Fibroblast of pulmonary artery (primary cell): ENCODE measurements at regions not wholly inside any gene's neighbourhood (a gene's known extent, or its start where the extent isn't known, plus 50 kb on each side); places are given as distances from the start of the nearest gene placed in this dataset.

Source experiments
- DNase-seq: peaks from one replicate; pipeline ENCODE4 v3.0.0-alpha.2; 2010; ENCODE audit warnings: low read depth
- H3K4me3 ChIP-seq: replicated peaks from 2 replicates; pipeline ENCODE4 v1.5.1; 2011; ENCODE audit warnings: low read depth, mild to moderate bottlenecking, control low read depth, low read length, moderate library complexity
- TF ChIP-seq, protein P1 (sequence below): IDR thresholded peaks from 2 replicates; pipeline ENCODE4 v1.5.1; 2011; ENCODE audit warnings: mild to moderate bottlenecking, control low read depth, low read length, inconsistent platforms; ENCODE audit errors: missing control alignments

DNA sequence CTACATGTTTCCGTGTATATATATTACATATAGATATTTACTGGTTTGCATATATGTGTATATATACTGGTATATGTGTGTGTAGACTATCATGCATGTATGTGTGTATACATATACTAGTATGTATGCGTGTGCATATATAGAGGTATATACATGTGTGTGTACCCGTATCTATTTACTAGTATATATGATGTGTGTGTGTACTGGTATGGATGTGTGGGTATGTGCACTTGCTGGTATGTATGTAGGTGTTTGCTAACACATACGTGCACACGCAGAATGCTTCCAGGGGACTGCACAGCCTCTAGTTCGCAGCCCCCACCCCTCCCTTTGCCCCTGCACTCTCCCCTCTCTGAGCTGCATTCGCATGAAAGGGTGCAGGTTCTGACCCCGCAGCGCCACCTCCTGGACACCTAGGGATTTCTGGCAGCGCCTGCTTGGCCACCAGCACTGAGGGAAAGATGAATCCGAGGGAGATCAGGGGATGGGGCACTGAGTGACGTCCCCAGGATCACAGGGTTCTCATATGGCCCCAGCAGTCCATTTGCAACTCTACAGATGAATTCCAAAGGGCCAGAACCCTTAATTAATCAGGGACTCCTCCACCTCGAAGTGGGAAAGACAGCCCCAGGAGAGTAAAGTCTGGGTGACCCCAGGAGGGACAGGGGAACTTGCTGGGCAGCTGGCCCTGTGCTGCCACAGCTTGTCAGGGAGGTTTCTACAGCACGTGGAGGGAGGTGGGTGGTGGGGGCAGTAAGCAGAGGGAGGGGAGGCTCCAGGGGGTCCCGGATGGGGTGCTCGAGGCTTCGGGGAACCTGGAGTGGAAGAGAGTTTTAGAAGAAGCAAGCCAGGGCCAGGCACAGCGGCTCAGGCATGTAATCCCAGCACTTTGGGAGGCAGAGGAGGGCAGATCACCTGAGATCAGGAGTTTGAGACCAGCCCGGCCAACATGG lies 66.8 kb upstream of the ASAP2 start:
- H3K4me3 ChIP-seq: no peak overlapping the region
- TF ChIP-seq, protein P1, sequence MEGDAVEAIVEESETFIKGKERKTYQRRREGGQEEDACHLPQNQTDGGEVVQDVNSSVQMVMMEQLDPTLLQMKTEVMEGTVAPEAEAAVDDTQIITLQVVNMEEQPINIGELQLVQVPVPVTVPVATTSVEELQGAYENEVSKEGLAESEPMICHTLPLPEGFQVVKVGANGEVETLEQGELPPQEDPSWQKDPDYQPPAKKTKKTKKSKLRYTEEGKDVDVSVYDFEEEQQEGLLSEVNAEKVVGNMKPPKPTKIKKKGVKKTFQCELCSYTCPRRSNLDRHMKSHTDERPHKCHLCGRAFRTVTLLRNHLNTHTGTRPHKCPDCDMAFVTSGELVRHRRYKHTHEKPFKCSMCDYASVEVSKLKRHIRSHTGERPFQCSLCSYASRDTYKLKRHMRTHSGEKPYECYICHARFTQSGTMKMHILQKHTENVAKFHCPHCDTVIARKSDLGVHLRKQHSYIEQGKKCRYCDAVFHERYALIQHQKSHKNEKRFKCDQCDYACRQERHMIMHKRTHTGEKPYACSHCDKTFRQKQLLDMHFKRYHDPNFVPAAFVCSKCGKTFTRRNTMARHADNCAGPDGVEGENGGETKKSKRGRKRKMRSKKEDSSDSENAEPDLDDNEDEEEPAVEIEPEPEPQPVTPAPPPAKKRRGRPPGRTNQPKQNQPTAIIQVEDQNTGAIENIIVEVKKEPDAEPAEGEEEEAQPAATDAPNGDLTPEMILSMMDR: peak; percentile 82
- DNase-seq: peak; percentile 68

DNA sequence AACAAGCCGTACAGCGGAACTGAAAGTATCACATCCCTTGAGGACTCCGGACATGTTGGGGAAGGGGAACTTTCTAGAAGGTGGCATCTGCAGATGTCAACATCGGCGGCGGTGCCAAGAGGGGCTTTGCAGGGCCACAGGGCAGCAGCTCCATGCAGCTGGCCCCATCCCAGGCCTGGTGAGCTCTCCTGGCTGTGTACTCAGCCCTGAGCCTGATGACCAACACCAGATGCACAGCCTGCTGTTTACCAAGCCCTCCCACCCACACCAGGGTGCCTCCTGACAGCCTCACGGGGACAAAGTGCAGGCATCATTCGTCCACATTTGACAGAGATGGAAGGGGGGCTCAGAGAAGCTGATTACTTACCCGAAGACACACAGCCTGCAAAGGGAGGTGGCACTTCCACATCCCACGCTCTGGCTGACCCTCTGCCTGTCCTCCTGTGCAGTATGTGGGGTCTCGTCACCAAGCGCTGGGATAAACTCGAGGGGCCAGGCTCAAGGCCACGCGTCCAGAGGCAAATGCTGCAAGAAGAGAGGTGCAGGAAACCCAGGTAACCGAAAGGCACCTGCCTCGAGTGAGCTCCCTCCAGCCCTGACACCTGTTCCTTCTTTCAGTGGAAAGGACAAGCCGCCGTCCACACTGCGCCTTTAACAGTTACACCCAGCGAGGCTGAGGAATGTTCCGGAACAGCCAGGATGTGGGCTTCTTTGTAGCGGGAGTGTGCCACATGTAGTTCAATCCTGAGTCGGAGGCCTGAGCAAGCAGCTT lies 69.0 kb upstream of the ASAP2 start:
- TF ChIP-seq, protein P1: no peak
- H3K4me3 ChIP-seq: no peak overlapping the region
- no peak for DNase-seq

DNA sequence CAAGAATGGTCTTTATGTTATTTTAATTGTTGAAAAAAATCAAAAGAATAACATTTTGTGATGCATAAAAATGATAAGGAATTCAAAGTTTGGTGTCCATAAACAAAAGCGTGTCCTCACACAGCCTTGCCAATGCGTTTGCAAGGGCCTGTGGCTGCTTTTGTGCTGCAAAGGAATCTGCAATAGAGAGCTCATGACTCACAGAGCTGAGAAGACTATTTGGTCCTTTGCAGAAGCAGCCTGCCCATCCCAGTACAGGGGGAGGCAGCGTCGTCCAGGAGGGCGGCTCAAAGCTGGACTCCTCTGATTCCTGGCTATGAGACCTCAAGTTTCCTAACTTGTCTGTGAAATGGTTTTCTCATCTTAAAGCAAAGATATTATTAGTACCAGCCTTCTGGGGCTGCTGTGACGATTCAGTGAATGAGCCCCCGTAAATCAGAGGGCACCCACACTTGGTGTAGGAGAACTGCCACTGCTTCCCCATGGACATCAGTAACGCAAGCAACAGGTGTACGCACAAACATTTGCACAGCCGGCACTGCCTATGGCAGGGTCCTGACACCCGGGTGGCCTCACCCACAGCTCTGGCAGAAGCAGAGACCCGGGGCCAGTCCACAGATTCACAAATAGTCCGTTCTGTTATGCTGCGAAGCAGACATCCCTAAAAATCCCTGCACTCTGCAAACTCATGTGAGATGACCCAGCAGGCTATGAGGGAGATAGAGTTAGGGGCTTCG lies 70.6 kb upstream of the ASAP2 start:
- peak; percentile 38 for DNase-seq
- H3K4me3 ChIP-seq: no peak overlapping the region
- TF ChIP-seq, protein P1: no peak

DNA sequence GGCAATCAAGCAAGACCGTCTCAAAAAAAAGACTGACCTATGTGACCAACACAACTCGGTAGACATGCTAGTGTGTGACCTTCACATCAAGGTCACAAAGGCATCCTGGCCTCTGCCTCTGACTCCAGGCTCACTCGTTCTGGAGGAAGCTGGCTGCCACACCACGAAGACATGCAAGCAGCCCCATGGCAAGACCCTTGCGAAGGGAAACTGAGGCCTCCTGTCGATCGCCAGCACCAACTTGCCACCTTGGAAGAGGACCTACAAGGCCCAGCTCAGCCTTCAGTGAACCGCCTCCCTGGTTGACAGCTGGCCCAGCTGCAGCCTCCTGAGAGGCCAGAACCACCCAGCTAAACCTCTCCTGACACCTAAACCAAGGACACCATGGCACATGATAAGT lies 79.3 kb upstream of the ASAP2 start:
- no peak for DNase-seq
- TF ChIP-seq, protein P1: no peak
- no peak overlapping the region for H3K4me3 ChIP-seq

DNA sequence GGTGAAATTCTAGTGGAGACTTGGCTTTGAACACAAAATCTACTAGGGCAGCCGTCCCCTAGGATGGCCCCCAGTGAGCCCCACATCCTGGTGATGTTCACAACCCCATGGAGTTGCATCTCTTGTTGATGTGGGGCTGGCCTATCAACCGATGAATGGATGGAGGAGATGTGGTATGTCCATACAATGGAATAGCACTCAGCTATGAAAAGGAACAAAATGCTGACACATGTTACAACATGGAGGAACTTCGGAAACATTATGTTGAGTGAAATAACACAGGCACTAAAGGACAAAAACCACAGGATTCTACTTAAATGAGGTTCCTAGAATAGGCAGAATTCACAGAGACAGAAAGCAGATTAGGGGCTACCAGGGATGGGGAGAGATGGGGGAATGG lies 80.1 kb upstream of the ASAP2 start:
- TF ChIP-seq, protein P1: no peak
- no peak overlapping the region for H3K4me3 ChIP-seq
- DNase-seq: no peak

DNA sequence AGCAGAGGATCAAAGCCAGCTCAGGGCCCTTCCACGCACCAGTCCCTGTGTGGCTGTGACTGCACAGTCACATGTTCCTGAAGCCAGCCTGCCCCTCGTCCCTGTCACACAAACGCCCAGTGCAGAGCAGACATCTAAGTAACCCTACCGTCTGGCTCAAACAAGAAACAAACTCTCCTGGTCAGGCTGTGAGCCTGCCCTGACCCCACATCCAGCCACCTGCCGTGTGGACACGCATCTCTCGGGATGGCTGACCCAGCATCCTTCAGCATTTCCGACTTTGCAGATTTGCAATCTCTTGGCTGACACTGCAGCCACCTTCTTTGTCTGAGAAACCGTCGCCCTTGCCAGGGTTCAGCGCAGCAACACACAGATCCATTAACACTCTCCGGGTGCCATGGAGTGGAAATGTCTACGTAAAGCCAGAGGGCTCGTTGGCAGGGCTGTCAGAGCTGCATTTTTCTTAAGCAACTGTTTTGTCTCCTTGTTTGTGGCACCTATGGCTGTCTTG lies 82.3 kb upstream of the ASAP2 start:
- no peak for DNase-seq
- TF ChIP-seq, protein P1: no peak
- H3K4me3 ChIP-seq: no peak overlapping the region
